GM20000 (cell line): ENCODE measurements at regions not wholly inside any gene's neighbourhood (a gene's known extent, or its start where the extent isn't known, plus 50 kb on each side); places are given as distances from the start of the nearest gene placed in this dataset.

Experiments used
- DNase-seq: peaks from one replicate; pipeline ENCODE4 v3.0.0; 2012; ENCODE audit warnings: low spot score
- TF ChIP-seq, protein P1 (sequence below): IDR thresholded peaks from 2 replicates; pipeline ENCODE4 v1.5.1; 2012; ENCODE audit warnings: mild to moderate bottlenecking, control low read depth; ENCODE audit errors: extremely low read depth, missing control alignments

DNA sequence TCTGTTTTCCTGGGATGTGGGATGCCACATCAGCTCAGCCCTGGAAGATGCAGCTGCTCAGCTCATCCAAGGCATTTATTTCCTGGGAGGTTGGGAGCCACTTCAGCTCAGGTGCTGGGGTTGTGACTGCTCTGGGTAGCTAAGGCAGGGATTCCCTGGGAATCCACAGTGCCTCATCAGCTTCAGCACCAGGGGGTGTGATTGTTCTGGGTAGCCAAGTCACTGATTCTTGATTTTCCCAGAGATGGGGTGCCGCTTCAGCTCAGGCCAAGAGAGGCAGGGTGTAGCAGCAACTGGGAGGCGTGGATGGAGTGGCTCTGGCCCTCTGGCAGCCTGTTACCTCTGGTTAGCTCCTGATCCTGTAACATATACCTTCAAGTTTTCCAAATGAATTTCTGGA lies 81.3 kb upstream of the PRMT8 start:
- TF ChIP-seq, protein P1, sequence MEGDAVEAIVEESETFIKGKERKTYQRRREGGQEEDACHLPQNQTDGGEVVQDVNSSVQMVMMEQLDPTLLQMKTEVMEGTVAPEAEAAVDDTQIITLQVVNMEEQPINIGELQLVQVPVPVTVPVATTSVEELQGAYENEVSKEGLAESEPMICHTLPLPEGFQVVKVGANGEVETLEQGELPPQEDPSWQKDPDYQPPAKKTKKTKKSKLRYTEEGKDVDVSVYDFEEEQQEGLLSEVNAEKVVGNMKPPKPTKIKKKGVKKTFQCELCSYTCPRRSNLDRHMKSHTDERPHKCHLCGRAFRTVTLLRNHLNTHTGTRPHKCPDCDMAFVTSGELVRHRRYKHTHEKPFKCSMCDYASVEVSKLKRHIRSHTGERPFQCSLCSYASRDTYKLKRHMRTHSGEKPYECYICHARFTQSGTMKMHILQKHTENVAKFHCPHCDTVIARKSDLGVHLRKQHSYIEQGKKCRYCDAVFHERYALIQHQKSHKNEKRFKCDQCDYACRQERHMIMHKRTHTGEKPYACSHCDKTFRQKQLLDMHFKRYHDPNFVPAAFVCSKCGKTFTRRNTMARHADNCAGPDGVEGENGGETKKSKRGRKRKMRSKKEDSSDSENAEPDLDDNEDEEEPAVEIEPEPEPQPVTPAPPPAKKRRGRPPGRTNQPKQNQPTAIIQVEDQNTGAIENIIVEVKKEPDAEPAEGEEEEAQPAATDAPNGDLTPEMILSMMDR: no peak
- no peak for DNase-seq

DNA sequence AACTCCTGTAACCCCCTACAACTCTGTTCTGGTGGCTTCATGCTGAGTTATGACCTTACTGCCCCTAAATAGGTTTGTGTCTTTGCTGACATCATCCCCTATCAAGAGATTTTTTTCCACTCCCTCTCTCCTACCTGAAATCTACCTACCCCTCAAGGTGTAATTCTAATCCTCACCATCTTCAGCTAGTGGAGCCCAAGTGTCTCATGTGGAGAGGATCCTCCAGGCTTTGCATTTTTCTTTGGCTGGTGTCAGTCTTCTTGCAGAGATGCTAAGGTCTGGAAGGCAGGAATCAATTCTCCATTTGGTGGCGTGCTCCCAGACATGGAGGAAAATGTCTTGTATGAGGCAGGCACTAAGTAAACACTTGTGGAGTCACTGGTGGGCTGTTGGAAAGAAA lies 74.8 kb upstream of the PRMT8 start:
- no peak for DNase-seq

DNA sequence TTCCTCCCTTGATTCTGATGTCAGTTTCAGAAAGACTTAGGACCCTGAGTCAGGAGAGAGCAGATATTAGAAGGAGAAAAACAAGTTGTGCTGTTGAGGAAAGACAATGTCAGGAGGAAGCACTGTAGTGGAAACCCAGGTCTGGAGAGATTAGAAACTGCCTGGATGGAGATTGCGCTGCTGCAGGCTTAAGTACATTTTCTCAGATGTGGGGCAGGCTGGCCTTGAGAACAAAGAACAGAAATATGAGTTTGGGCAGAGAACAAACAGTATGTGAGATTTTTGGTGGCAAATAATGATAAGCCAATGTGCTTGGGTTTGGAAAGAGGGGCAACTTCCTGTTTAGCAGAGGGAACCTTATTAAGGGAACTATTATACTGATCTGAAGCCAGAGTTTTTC lies 74.3 kb upstream of the PRMT8 start:
- TF ChIP-seq, protein P1: no peak
- DNase-seq: no peak

More for the DNA sequence above, 74.8 kb upstream of the PRMT8 start:
- TF ChIP-seq, protein P1: no peak

DNA sequence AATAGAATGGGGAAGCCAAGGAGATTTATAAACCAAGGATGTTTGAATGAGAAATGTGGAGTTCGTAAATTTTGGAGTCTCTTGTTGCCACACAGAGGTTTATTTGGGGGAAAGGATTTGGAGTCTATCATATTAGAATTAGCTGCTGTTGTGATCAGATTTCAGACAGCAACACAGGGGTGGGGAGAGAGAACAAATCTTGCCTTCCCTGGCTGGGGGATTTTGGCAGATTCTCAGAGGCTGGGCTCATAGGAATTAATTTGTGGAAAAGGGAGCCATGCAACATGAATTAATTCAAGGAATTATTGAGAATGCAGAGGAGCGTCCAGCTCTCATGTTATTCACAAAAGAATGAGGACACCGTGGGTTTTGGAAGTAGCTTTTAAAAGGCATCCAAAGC lies 73.9 kb upstream of the PRMT8 start:
- no peak for DNase-seq
- TF ChIP-seq, protein P1: no peak

DNA sequence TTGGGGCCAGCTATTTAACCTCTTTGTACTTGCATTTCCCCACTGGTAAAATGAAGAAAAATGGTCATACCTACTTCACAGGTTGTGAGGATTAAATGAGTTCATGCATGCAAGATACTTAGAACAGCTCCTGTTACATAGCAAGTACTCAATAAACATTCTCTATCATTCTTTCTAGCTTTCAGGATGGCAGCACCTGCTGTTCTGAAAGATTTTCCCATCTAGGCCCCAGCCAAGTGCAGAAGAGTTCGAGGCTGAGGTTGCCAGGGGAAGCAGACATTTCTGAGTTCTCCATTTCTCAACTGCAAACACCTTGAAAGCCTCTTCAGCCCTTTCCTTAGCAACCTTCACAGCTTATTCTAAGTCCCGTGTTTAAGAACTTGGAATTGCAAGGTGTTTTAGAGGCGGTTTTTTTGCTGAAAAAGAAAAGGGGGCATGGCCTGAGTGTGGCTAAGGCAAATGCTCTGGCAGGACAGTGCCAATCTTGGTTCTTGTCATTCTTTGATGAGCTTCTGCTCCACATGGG lies 73.0 kb upstream of the PRMT8 start:
- no peak for DNase-seq
- TF ChIP-seq, protein P1: no peak

DNA sequence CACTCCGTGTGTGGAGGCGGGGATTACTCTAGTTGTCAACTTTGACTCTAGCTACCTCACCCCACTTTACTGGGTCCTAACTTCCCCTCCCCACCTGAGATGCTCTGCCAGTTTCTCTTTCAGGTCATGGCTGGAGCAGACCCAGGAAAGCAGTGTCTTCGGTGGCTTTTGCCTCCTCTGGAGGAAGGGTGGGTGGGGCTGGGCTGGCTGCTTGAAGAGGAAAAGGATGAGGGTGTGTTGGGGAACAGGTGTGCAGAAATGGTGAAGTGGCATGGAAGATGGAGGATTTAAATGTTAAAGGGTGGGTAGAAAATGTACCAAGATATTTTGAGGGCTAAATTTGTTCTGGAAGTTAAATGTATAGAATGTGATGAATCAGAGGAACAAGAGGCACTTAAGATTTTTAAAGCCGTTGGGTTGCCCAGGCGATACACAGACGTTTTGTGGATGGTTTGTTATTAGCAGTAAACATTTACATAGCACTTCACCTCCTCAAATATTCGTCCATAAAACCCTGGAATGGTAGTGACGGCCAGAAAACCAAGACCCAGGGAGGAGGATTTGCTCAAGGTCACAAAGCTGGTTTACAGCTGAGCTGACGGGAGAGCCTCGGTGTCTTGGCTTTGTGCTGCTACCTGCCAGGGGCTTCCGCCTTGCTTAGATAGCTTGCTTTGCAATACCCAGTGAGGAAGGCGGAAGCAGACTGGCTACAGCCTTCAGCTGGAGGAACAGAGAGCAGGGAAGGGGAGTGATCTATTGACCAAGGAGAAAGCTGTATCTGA lies 72.2 kb upstream of the PRMT8 start:
- TF ChIP-seq, protein P1: no peak
- no peak for DNase-seq

DNA sequence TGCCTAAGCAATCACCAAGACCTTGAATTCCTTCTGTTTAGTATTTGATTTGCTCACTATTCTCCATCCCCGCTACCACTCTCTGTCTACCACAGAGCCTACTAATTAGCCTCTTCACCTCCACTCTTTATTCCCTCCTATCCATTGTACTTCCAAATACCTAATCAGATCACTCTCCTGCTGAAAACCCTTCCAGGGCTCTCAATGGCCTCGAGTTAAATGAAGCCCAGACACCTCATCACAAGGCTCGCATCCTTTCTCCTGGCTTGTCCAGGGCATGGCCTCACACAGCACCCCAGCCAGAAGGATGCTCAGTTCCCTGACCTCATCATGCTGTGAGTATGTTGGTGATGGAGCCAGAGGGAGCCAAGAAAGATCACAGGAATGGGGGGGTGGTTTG lies 71.4 kb upstream of the PRMT8 start:
- TF ChIP-seq, protein P1: no peak
- DNase-seq: no peak
